ENCODE measurements at regions not wholly inside any gene's neighbourhood (a gene's known extent, or its start where the extent isn't known, plus 50 kb on each side); places are given as distances from the start of the nearest gene placed in this dataset.

DNA sequence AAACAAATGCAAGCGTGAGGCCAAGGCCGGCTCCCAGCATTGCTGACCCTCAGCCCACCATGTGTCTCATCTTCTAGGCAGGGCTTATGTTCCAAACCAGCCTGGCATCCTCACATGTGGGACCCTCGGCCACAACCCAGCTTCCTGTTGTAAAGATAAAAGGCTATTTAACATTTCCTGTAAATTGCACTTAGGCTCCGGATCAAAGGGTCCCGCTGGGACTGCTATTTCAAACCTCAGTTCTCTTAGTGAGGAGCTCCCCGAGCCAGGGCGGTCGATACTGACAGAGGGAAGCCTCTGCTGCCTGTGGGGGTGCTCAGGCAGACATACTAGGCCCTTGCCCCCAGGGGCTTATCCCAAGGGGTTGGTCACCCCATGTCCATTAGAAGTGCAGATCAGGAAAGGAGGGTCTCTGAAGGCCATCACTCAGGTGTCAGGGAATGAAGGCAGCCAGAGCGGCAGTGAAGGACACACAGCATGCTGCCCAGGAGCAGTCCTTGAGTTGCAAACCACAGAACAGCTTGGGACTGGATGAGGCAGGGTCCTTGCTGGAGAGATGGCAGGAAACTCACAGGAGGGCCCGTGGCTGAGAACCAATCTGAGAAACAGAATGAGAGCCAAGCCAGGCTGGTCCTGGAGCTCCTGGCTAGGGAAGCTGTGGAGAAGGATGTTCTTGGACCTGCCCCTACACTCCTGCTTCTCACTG lies 239.9 kb downstream of the TLE3 start:
- no peak overlapping the region for H3K27ac ChIP-seq (ENCODE audit: low read depth in 1 of 3, low read length in 2 of 3)
- FAIRE-seq (no peak), DNase-seq (no peak)
- no peaks in the 10 kb centered on the region for H3K27me3 ChIP-seq (ENCODE audit: control insufficient read depth in 3 of 3, insufficient read depth in 3 of 3, low read length in 3 of 3)
- H3K4me1 ChIP-seq (ENCODE audit: control insufficient read depth in 3 of 3, insufficient read depth in 2 of 3, low read depth in 1 of 3, low read length in 2 of 3): no peaks in the 10 kb centered on the region
- H3K9me3 ChIP-seq (ENCODE audit: control insufficient read depth in 2 of 2, insufficient read depth in 1 of 2, low read depth in 1 of 2, low read length in 1 of 2): no peaks in the 10 kb centered on the region
- H3K36me3 ChIP-seq (ENCODE audit: control insufficient read depth in 3 of 3, insufficient read depth in 2 of 3, low read depth in 1 of 3, low read length in 3 of 3): no peaks in the 10 kb centered on the region
- 62 to 65% (median 64%) methylated on average over 10 of the region's 10 CpGs for WGBS, 3 donors
- no peak overlapping the region for H3K4me3 ChIP-seq (ENCODE audit: low read depth in 1 of 3, low read length in 3 of 3)

DNA sequence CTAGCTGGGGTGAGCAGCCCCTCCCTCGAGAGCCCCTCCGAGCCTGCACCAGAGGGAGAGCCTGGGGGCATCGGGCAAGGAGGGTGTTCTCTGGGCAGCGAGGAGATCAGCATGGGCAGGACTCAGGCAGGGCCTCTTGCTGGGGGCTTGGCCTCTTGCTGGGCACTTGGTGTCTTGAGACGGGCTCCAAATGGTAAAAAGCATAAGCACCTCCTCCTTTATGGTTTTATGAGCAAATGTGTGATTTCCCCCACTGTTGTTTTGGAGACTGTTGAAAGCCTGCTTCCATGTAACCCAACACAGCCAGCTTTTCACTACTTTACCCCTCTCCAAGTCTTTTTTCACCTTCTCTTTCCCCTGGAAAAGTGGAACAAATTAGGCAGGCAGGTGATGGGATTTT lies 239.3 kb downstream of the TLE3 start:
- WGBS, 3 donors: 91 to 96% (median 94%) methylated on average over 5 of the region's 5 CpGs
- no peak for DNase-seq

DNA sequence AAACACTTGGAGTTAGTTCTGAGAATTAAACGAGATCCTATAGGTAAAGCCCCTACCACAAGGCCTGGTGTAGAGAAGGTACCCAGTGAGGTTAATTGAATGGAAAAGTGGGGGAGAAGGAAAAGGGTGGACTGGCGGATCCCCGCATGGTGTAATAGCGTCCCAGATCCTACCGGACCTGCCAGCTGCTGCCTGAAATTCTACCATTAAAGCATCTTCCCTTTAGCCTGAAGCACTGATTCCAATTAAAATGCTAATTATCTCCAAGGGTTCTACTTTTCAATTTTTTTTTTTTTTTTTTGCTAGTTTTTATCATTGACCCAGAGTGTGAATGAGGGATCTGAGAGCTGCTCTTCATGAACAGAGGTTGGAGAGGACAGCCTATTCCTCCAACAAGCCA lies 237.9 kb downstream of the TLE3 start:
- 91 to 98% (median 97%) methylated on average over 5 of the region's 5 CpGs for WGBS, 3 donors
- Histone ChIP-seq H3K9me3 (ENCODE audit: control insufficient read depth in 2 of 2, insufficient read depth in 1 of 2, low read depth in 1 of 2, low read length in 1 of 2) (no peaks in the 10 kb centered on the region), H3K36me3 (ENCODE audit: control insufficient read depth in 3 of 3, insufficient read depth in 2 of 3, low read depth in 1 of 3, low read length in 3 of 3) (no peaks in the 10 kb centered on the region), H3K4me3 (ENCODE audit: low read depth in 1 of 3, low read length in 3 of 3) (no peak overlapping the region), H3K27me3 (ENCODE audit: control insufficient read depth in 3 of 3, insufficient read depth in 3 of 3, low read length in 3 of 3) (no peaks in the 10 kb centered on the region), H3K27ac (ENCODE audit: low read depth in 1 of 3, low read length in 2 of 3) (no peak overlapping the region), H3K4me1 (ENCODE audit: control insufficient read depth in 3 of 3, insufficient read depth in 2 of 3, low read depth in 1 of 3, low read length in 2 of 3) (no peaks in the 10 kb centered on the region)
- no peak for DNase-seq
- no peak for FAIRE-seq

More for the DNA sequence above, 239.3 kb downstream of the TLE3 start:
- no peak overlapping the region for H3K4me3 ChIP-seq (ENCODE audit: low read depth in 1 of 3, low read length in 3 of 3)
- no peak overlapping the region for H3K27ac ChIP-seq (ENCODE audit: low read depth in 1 of 3, low read length in 2 of 3)
- H3K27me3 ChIP-seq (ENCODE audit: control insufficient read depth in 3 of 3, insufficient read depth in 3 of 3, low read length in 3 of 3): no peaks in the 10 kb centered on the region
- no peaks in the 10 kb centered on the region for H3K9me3 ChIP-seq (ENCODE audit: control insufficient read depth in 2 of 2, insufficient read depth in 1 of 2, low read depth in 1 of 2, low read length in 1 of 2)
- FAIRE-seq: no peak
- H3K36me3 ChIP-seq (ENCODE audit: control insufficient read depth in 3 of 3, insufficient read depth in 2 of 3, low read depth in 1 of 3, low read length in 3 of 3): no peaks in the 10 kb centered on the region
- no peaks in the 10 kb centered on the region for H3K4me1 ChIP-seq (ENCODE audit: control insufficient read depth in 3 of 3, insufficient read depth in 2 of 3, low read depth in 1 of 3, low read length in 2 of 3)

DNA sequence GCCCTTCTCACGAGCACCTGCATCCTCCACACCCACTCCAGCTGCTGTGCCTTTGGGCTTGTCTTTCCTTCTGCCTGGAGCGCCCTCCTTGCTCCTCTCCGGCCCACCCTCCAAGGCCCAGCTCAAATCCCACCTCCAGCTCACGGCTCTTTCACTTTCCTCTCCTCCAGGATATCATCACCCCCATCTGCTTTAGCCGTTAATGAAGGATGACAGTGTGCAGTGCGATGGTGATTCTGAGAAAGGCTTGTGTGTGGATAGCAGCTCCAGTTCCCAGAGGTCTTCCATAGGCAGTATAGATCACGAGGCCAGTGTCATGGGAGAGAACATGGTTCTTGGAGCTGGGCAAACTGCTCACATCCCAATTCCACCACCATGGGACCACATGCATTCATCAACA lies 237.4 kb downstream of the TLE3 start:
- H3K36me3 ChIP-seq (ENCODE audit: control insufficient read depth in 3 of 3, insufficient read depth in 2 of 3, low read depth in 1 of 3, low read length in 3 of 3): no peaks in the 10 kb centered on the region
- FAIRE-seq (no peak), DNase-seq (no peak)
- H3K9me3 ChIP-seq (ENCODE audit: control insufficient read depth in 2 of 2, insufficient read depth in 1 of 2, low read depth in 1 of 2, low read length in 1 of 2): no peaks in the 10 kb centered on the region
- H3K4me3 ChIP-seq (ENCODE audit: low read depth in 1 of 3, low read length in 3 of 3): no peak overlapping the region
- H3K27me3 ChIP-seq (ENCODE audit: control insufficient read depth in 3 of 3, insufficient read depth in 3 of 3, low read length in 3 of 3): no peaks in the 10 kb centered on the region
- no peaks in the 10 kb centered on the region for H3K4me1 ChIP-seq (ENCODE audit: control insufficient read depth in 3 of 3, insufficient read depth in 2 of 3, low read depth in 1 of 3, low read length in 2 of 3)
- 89 to 94% (median 93%) methylated on average over 7 of the region's 7 CpGs for WGBS, 3 donors
- no peak overlapping the region for H3K27ac ChIP-seq (ENCODE audit: low read depth in 1 of 3, low read length in 2 of 3)

DNA sequence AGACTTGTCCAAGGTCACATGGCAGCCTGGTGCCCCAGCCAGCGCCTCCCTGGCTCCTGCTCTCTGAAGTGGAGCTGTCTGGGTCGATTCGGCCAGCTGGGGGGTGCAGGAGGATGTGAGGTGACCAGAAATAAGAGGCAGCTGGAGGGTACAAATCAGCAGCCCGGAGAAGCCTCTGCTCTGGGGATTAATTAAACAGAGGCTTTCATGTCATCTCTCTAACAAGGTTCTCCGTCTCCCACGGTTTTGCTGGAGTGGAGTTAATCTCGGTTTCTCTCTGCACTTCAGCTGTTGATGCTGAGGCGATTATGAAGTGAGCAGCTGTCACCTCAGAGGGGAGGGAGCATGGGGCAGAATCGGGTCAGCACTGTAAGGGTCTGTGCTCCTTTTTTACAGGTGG lies 236.8 kb downstream of the TLE3 start:
- WGBS, 3 donors: 82 to 83% (median 82%) methylated on average over 9 of the region's 9 CpGs
- no peaks in the 10 kb centered on the region for H3K4me1 ChIP-seq (ENCODE audit: control insufficient read depth in 3 of 3, insufficient read depth in 2 of 3, low read depth in 1 of 3, low read length in 2 of 3)
- FAIRE-seq: no peak

DNA sequence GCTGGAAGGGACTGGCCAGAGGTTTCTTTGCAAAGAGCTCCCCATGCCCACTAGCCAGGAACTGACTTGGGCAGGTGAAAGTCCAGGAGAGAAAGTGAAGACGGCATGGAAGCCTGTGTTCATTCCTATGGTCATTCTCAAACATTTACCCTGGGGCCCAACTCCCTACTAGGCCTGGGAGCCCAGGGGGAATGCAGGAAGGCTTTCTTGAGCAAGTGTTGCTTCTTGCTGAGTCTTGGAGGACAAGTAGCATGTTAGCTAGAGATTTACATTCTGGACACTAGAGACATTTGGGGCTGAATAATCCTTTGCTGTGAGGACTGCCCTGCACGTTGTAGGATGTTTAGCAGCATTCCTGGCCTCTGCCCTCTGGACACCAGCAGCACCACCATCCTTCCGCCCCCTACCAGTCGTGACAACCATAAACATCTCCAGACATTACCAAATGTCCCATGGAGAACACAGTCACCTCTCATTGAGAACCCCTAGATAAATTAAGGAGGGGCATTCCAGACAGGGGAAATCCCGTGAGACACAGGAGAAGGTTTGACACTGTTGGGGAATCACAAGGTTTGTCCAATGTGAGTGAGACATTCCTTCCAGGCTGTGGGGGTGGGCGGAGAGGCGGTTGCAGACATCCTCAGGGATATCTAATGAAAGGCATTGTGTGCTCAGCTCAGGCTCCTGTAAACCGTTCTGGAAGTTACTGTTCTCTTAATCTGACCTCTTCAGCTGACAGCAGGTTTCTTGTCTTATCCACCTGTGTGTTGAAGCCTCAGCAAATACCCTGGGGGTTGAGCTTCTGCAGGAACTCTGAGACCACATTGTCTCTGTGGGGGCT lies 236.2 kb downstream of the TLE3 start:
- FAIRE-seq: no peak
- H3K27me3 ChIP-seq (ENCODE audit: control insufficient read depth in 3 of 3, insufficient read depth in 3 of 3, low read length in 3 of 3): no peaks in the 10 kb centered on the region
- no peaks in the 10 kb centered on the region for H3K4me1 ChIP-seq (ENCODE audit: control insufficient read depth in 3 of 3, insufficient read depth in 2 of 3, low read depth in 1 of 3, low read length in 2 of 3)
- H3K36me3 ChIP-seq (ENCODE audit: control insufficient read depth in 3 of 3, insufficient read depth in 2 of 3, low read depth in 1 of 3, low read length in 3 of 3): no peaks in the 10 kb centered on the region
- H3K27ac ChIP-seq (ENCODE audit: low read depth in 1 of 3, low read length in 2 of 3): no peak overlapping the region
- 63 to 68% (median 66%) methylated on average over 8 of the region's 8 CpGs for WGBS, 3 donors
- no peaks in the 10 kb centered on the region for H3K9me3 ChIP-seq (ENCODE audit: control insufficient read depth in 2 of 2, insufficient read depth in 1 of 2, low read depth in 1 of 2, low read length in 1 of 2)
- no peak for DNase-seq
- H3K4me3 ChIP-seq (ENCODE audit: low read depth in 1 of 3, low read length in 3 of 3): no peak overlapping the region

More for the DNA sequence above, 236.8 kb downstream of the TLE3 start:
- Histone ChIP-seq H3K4me3 (ENCODE audit: low read depth in 1 of 3, low read length in 3 of 3) (no peak overlapping the region), H3K27me3 (ENCODE audit: control insufficient read depth in 3 of 3, insufficient read depth in 3 of 3, low read length in 3 of 3) (no peaks in the 10 kb centered on the region), H3K27ac (ENCODE audit: low read depth in 1 of 3, low read length in 2 of 3) (no peak overlapping the region), H3K9me3 (ENCODE audit: control insufficient read depth in 2 of 2, insufficient read depth in 1 of 2, low read depth in 1 of 2, low read length in 1 of 2) (no peaks in the 10 kb centered on the region), H3K36me3 (ENCODE audit: control insufficient read depth in 3 of 3, insufficient read depth in 2 of 3, low read depth in 1 of 3, low read length in 3 of 3) (no peaks in the 10 kb centered on the region)
- DNase-seq: no peak

DNA sequence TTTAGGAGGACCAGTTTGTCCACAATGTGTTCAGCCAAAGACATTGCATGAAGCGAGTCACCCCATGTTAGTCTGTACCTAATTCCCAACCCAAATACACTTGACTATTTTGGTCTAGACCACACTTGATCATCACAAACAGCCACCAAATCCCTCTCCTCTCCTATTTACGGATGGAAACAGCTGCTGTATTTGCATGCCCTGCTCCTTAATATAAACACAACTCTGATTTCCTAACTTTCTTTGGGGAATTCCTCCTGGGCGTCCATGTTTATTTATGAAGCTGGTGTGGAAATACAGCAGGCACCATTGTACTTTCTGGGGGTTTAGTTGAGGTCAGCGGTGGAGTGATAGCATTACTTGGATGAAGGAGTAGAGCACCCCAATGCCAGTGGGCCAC lies 235.2 kb downstream of the TLE3 start:
- Histone ChIP-seq H3K36me3 (ENCODE audit: control insufficient read depth in 3 of 3, insufficient read depth in 2 of 3, low read depth in 1 of 3, low read length in 3 of 3) (no peaks in the 10 kb centered on the region), H3K4me1 (ENCODE audit: control insufficient read depth in 3 of 3, insufficient read depth in 2 of 3, low read depth in 1 of 3, low read length in 2 of 3) (no peaks in the 10 kb centered on the region), H3K27me3 (ENCODE audit: control insufficient read depth in 3 of 3, insufficient read depth in 3 of 3, low read length in 3 of 3) (no peaks in the 10 kb centered on the region), H3K4me3 (ENCODE audit: low read depth in 1 of 3, low read length in 3 of 3) (no peak overlapping the region), H3K27ac (ENCODE audit: low read depth in 1 of 3, low read length in 2 of 3) (no peak overlapping the region), H3K9me3 (ENCODE audit: control insufficient read depth in 2 of 2, insufficient read depth in 1 of 2, low read depth in 1 of 2, low read length in 1 of 2) (no peaks in the 10 kb centered on the region)
- WGBS, 3 donors: 71 to 86% (median 72%) methylated on average over 4 of the region's 4 CpGs
- no peak for DNase-seq
- no peak for FAIRE-seq

DNA sequence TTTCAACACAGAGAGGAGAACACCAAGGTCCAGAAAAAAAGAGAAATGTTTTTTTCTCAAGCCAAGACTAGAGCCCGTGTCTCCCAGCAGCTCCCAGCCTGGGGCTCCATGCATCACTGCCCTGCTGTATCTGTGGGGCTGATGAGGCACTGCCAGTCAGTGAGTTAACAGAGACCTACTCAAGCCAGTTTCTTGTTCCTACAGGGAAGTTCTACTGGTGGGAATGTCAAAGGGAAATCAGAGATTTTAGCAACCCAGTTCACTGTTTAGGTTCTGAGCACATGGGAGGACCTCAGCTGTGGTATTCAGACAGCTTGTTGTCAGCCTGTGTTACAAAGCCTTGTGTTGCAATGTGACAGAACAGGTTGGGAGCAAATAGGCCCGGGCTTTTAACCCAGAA lies 234.3 kb downstream of the TLE3 start:
- WGBS, 3 donors: 78 to 83% (median 82%) methylated on average over 2 of the region's 2 CpGs
- peaks cover 0 to 3% of the 10 kb centered on the region in 2 donors for H3K9me3 ChIP-seq (ENCODE audit: control insufficient read depth in 2 of 2, insufficient read depth in 1 of 2, low read depth in 1 of 2, low read length in 1 of 2)
- DNase-seq (no peak), FAIRE-seq (no peak)
- H3K27ac ChIP-seq (ENCODE audit: low read depth in 1 of 3, low read length in 2 of 3): no peak overlapping the region
- no peaks in the 10 kb centered on the region for H3K4me1 ChIP-seq (ENCODE audit: control insufficient read depth in 3 of 3, insufficient read depth in 2 of 3, low read depth in 1 of 3, low read length in 2 of 3)
- no peaks in the 10 kb centered on the region for H3K27me3 ChIP-seq (ENCODE audit: control insufficient read depth in 3 of 3, insufficient read depth in 3 of 3, low read length in 3 of 3)
- H3K4me3 ChIP-seq (ENCODE audit: low read depth in 1 of 3, low read length in 3 of 3): no peak overlapping the region
- no peaks in the 10 kb centered on the region for H3K36me3 ChIP-seq (ENCODE audit: control insufficient read depth in 3 of 3, insufficient read depth in 2 of 3, low read depth in 1 of 3, low read length in 3 of 3)

Data from small intestine (tissue), 7 donors.